ENCODE measurements at regions not wholly inside any gene's neighbourhood (a gene's known extent, or its start where the extent isn't known, plus 50 kb on each side); places are given as distances from the start of the nearest gene placed in this dataset.

GRCh38 chr15:95772982-95773381 lies 557.5 kb upstream of the NR2F2 start:
- TF ChIP-seq EP300 (IDR thresholded peaks at IDR 0.05) = no peak
- TF ChIP-seq CTCF (IDR thresholded peaks at IDR 0.05) = no peak
- TF ChIP-seq POLR2AphosphoS5 (IDR thresholded peaks at IDR 0.05) = no peak

Measured in suprapubic skin (tissue), 4 donors.